MCF 10A (cell line): ENCODE measurements at regions not wholly inside any gene's neighbourhood (a gene's known extent, or its start where the extent isn't known, plus 50 kb on each side); places are given as distances from the start of the nearest gene placed in this dataset.

Experiments used
- BruUV-seq: library from RNA; stranded (reverse); fragments of 400-500 nt; replicated peaks from 2 replicates; lab custom pipeline; 2021; lab: Mats Ljungman, UMichigan
- CTCF ChIA-PET: fragments of 300-600 bp; sonication (Branson Sonifier 250); formaldehyde crosslinking; extraction: SDS; loops from one replicate; lab custom pipeline; 2021; ENCODE audit warnings: antibody characterized with exemption, inconsistent platforms; lab: Yijun Ruan, JAX
- POLR2A ChIA-PET: fragments of 300-600, 350-650 bp; sonication (Branson Sonifier 250); formaldehyde crosslinking; extraction: SDS; loops from one replicate; lab custom pipeline; 2020; ENCODE audit warnings: antibody characterized with exemption, inconsistent platforms; lab: Yijun Ruan, JAX
- DNase-seq: peaks from one replicate; pipeline ENCODE4 v3.0.0-alpha.2; 2018; ENCODE audit not compliant: unreplicated experiment
- H3K27ac Mint-ChIP-seq: one replicate; pipeline ENCODE4 v1.8.0; 2022; ENCODE audit warnings: mild to moderate bottlenecking, low read depth, mixed read lengths; ENCODE audit not compliant: unreplicated experiment
- H3K27me3 Mint-ChIP-seq: one replicate; pipeline ENCODE4 v1.8.0; 2022; ENCODE audit warnings: mixed read lengths; ENCODE audit not compliant: insufficient read depth, unreplicated experiment
- H3K36me3 Mint-ChIP-seq: one replicate; pipeline ENCODE4 v1.8.0; 2022; ENCODE audit warnings: mild to moderate bottlenecking, moderate library complexity, mixed read lengths; ENCODE audit not compliant: insufficient read depth, unreplicated experiment
- H3K4me1 Mint-ChIP-seq: one replicate; pipeline ENCODE4 v1.8.0; 2022; ENCODE audit warnings: mixed read lengths; ENCODE audit not compliant: insufficient read depth, unreplicated experiment
- H3K4me3 Mint-ChIP-seq: one replicate; pipeline ENCODE4 v1.8.0; 2022; ENCODE audit warnings: mild to moderate bottlenecking, moderate library complexity, mixed read lengths; ENCODE audit not compliant: unreplicated experiment
- H3K9me3 Mint-ChIP-seq: one replicate; pipeline ENCODE4 v1.8.0; 2022; ENCODE audit warnings: mixed read lengths; ENCODE audit not compliant: unreplicated experiment
- CTCF ChIP-seq: fragments of 200-600 bp; IDR thresholded peaks from one replicate; pipeline ENCODE4 v1.8.0; 2022; ENCODE audit warnings: antibody characterized with exemption, mild to moderate bottlenecking; ENCODE audit not compliant: unreplicated experiment
- intact Hi-C: fragments of 100-400 bp; cut with micrococcal nuclease; formaldehyde crosslinking; loops from 2 replicates; pipeline ENCODE4 v1.14.1; 2022

GRCh38 chr2:19106376-19106775 lies 252.0 kb downstream of the OSR1 start:
- Mint-ChIP-seq H3K27ac (no peak overlapping the region), H3K4me3 (no peak overlapping the region), H3K4me1 (peaks cover 13% of the 10 kb centered on the region), H3K36me3 (peaks cover 7% of the 10 kb centered on the region), H3K27me3 (no peaks in the 10 kb centered on the region), H3K9me3 (no peaks in the 10 kb centered on the region)
- no peak for DNase-seq
- ChIA-PET POLR2A (interaction anchor here (0.6 kb wide), 1 partner anchor 118 kb away, joined by 3 read pairs; no protein-coding TSS in a partner anchor), CTCF (interaction anchor here (0.6 to 1.6 kb wide), 2 partner anchors 14 to 754 kb away, joined by 3 to 4 read pairs; no protein-coding TSS in a partner anchor)
- intact Hi-C loops = no loop called here
- no peak for TF ChIP-seq CTCF
- no TSS peak for BruUV-seq

- Mint-ChIP-seq H3K27ac (peak overlapping the region; percentile 87), H3K9me3 (no peaks in the 10 kb centered on the region), H3K4me3 (no peak overlapping the region), H3K4me1 (peaks cover 13% of the 10 kb centered on the region), H3K27me3 (no peaks in the 10 kb centered on the region), H3K36me3 (peaks cover 7% of the 10 kb centered on the region)
- intact Hi-C loops = no loop called here
- ChIA-PET POLR2A (interaction anchor here (0.5 to 2.8 kb wide), 10 partner anchors 10 to 593 kb away, joined by 3 to 11 read pairs (median 4); no protein-coding TSS in a partner anchor), CTCF (interaction anchor here (0.7 to 1.0 kb wide), 2 partner anchors 15 to 63 kb away, joined by 3 to 4 read pairs; no protein-coding TSS in a partner anchor)
- peak; percentile 90 for DNase-seq
- BruUV-seq = no TSS peak
- no peak for TF ChIP-seq CTCF
Observed at GRCh38 chr2:19104503-19104902, 253.9 kb downstream of the OSR1 start.

GRCh38 chr2:19102696-19103423 lies 255.6 kb downstream of the OSR1 start:
- Mint-ChIP-seq H3K4me1 (peaks cover 13% of the 10 kb centered on the region), H3K36me3 (peaks cover 7% of the 10 kb centered on the region), H3K27ac (no peak overlapping the region), H3K27me3 (no peaks in the 10 kb centered on the region), H3K9me3 (no peaks in the 10 kb centered on the region), H3K4me3 (no peak overlapping the region)
- intact Hi-C loops = no loop called here
- no peak for TF ChIP-seq CTCF
- no TSS peak for BruUV-seq
- ChIA-PET CTCF (interaction anchor here (0.6 kb wide), 1 partner anchor 196 kb away, joined by 3 read pairs; no protein-coding TSS in a partner anchor), POLR2A (interaction anchor here (0.6 to 2.8 kb wide), 2 partner anchors 112 to 115 kb away, joined by 3 to 11 read pairs; no protein-coding TSS in a partner anchor)
- DNase-seq = no peak

- H3K9me3 Mint-ChIP-seq = no peaks in the 10 kb centered on the region
- H3K27ac Mint-ChIP-seq = no peak overlapping the region
- BruUV-seq = no TSS peak
- H3K36me3 Mint-ChIP-seq = peaks cover 7% of the 10 kb centered on the region
- CTCF ChIA-PET = no interaction called here
- DNase-seq = no peak
- H3K4me3 Mint-ChIP-seq = no peak overlapping the region
- H3K4me1 Mint-ChIP-seq = peaks cover 13% of the 10 kb centered on the region
- TF ChIP-seq CTCF = no peak
- intact Hi-C loops = no loop called here
- no peaks in the 10 kb centered on the region for H3K27me3 Mint-ChIP-seq
- POLR2A ChIA-PET = no interaction called here
Observed at GRCh38 chr2:19101968-19102367, 256.5 kb downstream of the OSR1 start.
